GM18870 (cell line): ENCODE measurements at regions not wholly inside any gene's neighbourhood (a gene's known extent, or its start where the extent isn't known, plus 50 kb on each side); places are given as distances from the start of the nearest gene placed in this dataset.
"Not testable (repeated sequence)": the region's sequence is repeated elsewhere in the genome, so short reads cannot be mapped to it uniquely, and the experiment has no call there.

Source experiments
- ATAC-seq: cut with Tn5 transposase; IDR thresholded peaks from one replicate; pipeline ENCODE4 v1.9.1; 2021; ENCODE audit warnings: moderate library complexity; ENCODE audit not compliant: unreplicated experiment

GRCh38 chr2:89112434-89112833 lies 421.0 kb downstream of the RPIA start:
- ATAC-seq, result not testable (repeated sequence)

DNA sequence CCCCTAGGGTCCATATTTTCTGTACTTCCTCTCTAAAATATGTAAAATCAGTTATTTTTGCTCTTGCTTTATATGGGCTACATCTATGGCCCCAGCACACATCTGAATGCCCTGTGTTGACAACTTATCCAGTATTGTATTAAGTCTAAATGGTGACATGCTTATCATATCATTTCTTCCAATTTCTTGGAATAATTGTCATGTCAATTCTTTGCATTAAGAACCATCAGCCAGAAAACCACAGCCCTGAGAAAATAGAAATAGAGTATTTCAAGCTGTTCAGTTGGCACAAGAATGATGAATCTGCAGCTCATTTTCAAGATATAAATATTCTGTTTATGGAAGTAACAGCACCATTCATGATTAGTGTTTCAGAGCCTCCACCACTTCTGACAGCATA lies 421.8 kb downstream of the RPIA start:
- ATAC-seq, result not testable (repeated sequence)

DNA sequence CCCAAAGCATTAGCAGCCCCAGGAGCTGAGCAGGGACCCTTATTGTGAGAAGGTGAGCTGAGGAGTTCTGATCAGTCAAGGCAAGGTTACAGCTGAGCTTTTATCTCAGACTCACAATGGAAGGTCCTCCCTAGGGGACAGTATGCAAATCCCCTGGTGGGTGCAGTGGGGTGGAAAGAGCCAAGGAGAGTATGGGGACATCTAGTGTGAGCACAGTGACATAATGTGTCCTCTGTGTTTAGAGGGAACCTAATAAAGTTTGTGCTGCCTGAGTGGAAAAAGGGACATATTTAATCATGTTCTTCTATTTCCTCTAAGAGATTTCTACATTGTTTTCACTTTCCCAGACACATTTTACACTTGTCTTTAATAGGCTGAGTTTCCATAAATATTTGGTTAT lies 438.0 kb downstream of the RPIA start:
- ATAC-seq, result not testable (repeated sequence)

- ATAC-seq, result not testable (repeated sequence)
Observed at GRCh38 chr2:89130665-89131308, 439.3 kb downstream of the RPIA start.

DNA sequence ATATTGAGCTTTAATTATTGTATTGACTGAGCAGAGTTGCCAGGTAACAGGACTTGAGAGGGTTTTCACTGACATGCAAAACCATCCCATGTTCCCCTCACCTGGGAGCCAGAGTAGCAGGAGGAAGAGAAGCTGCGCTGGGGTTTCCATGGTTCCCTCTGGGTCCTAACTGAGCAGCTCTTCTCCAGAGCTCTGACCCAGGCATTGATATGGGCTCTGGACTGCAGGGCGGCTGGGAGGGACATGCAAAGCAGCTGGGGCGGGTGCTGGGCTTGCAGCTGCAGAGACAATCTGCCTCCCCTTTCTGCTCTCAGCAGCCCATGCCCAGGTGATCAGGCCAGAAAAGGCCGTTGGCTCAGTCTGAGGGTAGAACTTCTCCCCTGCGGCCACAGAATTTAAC lies 451.5 kb downstream of the RPIA start:
- ATAC-seq, result not testable (repeated sequence)

DNA sequence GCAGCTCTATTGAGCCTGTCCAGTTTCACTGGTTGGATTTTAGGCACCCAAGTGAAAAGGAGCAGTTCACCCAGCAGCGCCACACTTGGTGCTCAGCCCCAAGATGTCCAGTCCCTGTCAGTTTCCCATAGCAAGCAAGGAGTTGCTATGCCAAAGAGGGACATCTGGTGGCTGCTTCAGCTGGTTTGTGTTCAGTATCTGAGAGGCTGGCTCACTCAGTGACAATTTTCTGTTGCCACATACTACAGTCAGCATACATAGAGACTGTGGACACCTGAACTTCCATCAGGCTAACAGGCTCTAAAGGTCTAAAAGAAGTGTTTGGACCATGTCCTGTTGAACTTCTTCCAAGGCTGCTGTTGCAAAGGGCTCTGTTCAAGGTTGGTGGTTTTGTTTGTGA lies 453.9 kb downstream of the RPIA start:
- ATAC-seq, result not testable (repeated sequence)

GRCh38 chr2:89148256-89148655 lies 456.8 kb downstream of the RPIA start:
- ATAC-seq, result not testable (repeated sequence)

DNA sequence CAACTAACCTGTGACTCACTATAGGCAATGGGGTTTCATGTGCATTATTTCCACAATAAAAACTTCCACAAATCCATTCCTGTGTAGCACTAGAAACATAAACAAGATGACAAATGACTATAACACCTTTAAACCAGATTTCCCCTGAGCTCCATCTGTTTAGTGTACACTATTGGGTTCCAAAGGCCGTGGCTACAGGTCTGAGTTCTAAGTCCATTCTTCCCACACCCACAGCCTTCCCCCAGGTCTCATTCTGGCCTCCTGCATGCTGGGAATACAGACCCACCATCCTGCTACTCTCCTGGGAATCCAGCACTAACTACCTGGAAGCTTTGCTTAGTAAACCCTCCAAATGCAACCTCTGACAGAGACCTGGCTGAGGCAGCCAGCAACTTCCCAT lies 460.2 kb downstream of the RPIA start:
- ATAC-seq, result not testable (repeated sequence)

GRCh38 chr2:89152501-89152900 lies 461.0 kb downstream of the RPIA start:
- ATAC-seq, result not testable (repeated sequence)

- ATAC-seq, result not testable (repeated sequence)
Observed at GRCh38 chr2:89153210-89153609, 461.7 kb downstream of the RPIA start.

GRCh38 chr2:89154247-89154682 lies 462.8 kb downstream of the RPIA start:
- not testable (repeated sequence) for ATAC-seq

- ATAC-seq, result not testable (repeated sequence)
Observed at GRCh38 chr2:89160306-89160705, 468.8 kb downstream of the RPIA start.

DNA sequence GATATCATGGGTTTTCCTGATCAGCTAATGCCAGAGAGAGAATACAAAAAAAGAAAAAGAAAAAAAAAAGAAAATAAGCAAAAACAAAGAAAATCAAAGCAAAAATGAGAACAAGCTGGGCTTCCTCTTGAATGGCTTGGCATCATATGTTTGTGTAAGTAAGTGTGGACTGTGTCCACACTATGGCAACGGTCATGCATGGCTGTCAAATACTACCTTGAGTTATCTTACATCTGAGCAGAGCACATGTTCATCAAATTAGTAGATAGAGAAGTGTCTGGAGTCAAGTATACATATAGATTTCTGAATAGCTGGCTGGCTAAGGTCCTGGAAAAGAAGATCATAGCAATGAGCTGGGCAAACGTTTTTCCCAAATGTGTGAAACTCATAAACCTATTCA lies 470.2 kb downstream of the RPIA start:
- ATAC-seq, result not testable (repeated sequence)

DNA sequence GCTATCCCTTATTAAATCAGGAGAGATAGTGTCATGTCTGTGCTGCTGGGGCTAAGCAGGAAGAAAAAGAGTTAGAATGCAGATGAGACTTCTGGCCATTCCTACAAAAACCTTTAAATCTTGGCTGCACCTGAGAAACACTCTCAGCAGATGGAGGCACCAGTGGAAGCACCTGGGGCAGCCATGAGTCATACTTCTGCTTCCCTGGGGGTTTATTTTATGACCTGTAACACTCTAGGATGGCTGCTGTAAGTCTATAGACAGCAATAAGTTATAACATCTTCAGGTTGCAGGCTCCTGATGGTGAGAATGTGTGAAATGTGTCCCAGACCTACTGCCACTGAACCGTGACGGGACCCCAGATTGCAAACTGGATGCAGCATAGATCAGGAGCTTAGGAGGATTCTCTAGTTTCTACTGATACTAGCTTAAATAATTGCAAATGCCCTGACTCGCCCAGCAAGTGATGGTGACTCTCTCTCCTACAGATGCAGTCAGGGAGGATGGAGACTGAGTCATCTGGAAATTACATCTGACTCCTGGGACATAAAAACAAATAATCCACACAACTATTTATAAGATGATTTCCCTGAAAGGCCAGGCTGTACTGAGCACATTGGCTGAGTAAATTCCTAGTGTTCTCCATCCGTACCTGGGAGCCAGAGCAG lies 479.2 kb downstream of the RPIA start:
- not testable (repeated sequence) for ATAC-seq

- ATAC-seq, result not testable (repeated sequence)
Observed at GRCh38 chr2:89171174-89171519, 479.7 kb downstream of the RPIA start.

GRCh38 chr2:89177004-89177403 lies 485.5 kb downstream of the RPIA start:
- ATAC-seq, result not testable (repeated sequence)

- ATAC-seq, result not testable (repeated sequence)
Observed at GRCh38 chr2:89182221-89182620, 490.7 kb downstream of the RPIA start.

DNA sequence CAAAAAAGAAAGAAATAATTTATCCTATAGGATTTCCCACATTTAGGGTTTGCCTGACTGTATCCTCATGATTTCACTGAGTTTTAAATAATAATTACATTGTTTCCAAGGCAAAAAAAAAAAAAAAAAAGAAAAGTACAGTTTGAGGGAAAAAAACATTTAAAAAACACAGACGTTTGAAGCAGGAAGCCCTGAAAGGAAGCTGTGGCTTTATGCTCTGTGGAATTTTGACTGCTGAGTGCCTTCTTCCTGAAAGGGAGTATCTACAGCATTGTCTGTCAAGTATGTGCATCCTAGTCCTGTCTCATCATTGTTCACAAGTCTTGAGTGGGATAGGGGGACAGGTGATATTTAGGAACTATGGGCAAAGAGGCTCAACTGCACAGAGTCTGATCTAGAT lies 493.3 kb downstream of the RPIA start:
- not testable (repeated sequence) for ATAC-seq

DNA sequence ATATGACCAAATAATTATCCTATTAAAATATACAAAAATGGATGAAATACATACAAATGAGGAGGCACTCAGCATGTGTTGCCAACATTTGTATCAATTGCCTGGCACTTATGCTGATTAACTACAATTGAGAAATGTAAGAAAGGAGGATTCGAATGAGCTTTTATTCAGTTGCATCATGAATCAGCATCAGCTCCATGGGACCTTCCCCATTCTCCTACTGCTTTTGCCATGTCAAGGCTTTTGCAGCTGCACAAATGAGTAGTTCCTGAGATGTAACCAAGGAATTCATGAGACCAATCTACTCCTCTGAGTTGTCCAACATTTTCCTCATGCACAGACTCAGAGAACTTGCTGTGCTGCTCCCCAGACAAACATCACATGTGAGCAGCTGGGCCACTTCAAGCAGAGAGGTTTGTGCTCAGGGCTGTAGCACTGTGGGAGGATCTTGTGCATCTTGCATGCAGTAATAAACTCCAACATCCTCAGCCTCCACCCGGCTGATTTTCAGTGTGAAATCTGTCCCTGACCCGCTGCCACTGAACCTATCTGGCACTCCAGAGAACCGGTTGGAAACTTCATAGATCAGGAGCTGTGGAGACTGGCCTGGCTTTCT lies 504.3 kb downstream of the RPIA start:
- ATAC-seq, result not testable (repeated sequence)

DNA sequence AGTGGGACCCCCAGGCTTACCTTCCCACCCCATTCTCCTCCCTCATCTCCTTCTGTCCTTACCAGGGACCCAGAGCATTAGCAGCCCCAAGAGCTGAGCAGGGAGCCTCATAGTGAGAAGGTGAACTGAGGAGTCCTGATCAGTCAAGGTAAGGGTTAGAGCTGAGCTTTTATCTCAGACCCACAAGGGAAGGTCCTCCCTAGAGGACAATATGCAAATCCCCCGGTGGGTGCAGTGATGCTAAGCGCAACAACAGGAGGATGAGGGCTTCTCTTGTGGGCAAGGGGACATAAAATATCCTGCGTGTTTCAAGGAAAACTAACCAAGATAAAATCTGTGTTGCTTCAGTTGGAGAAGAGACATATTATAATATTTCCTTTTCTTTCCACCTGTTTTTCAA lies 505.2 kb downstream of the RPIA start:
- not testable (repeated sequence) for ATAC-seq

DNA sequence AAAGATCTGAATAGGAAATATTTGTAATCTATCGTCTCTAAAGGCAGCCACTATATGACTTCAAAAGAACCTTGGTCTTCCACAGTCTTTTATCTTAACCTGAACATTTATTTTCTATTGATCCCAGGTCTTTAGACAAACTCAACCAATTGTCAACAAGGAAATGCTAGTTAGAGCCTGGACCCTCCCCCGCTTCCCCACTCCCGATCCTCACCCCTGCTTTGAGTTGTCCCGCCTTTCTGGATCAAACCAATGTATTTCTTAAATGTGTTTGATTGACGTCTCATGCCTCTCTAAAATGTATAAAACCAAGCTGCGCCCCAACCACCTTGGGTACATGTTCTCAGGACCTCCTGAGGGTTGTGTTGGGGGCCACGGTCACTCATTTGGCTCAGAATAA lies 506.6 kb downstream of the RPIA start:
- not testable (repeated sequence) for ATAC-seq
